HepG2 (cell line): ENCODE measurements at regions not wholly inside any gene's neighbourhood (a gene's known extent, or its start where the extent isn't known, plus 50 kb on each side); places are given as distances from the start of the nearest gene placed in this dataset.

Experiments
- ATAC-seq: fragments of 200-7000 bp; cut with Tn5 transposase; 3 replicates; pipeline ENCODE4 v1.9.1; 2020; ENCODE audit warnings: mild to moderate bottlenecking, moderate library complexity
- BruUV-seq: library from RNA; stranded (reverse); fragments of 400-500 nt; replicated peaks from 2 replicates; lab custom pipeline; 2021; lab: Mats Ljungman, UMichigan
- CTCF ChIA-PET: fragments of 300-600 bp; formaldehyde crosslinking; extraction: SDS; loops from one replicate; lab custom pipeline; 2021; ENCODE audit warnings: low total read pairs, inconsistent platforms, low intra/inter-chr PET ratio; lab: Yijun Ruan, JAX
- POLR2A ChIA-PET: fragments of 350-600 bp; sonication (Branson Sonifier 250); formaldehyde crosslinking; loops from one replicate; lab custom pipeline; 2020; ENCODE audit warnings: antibody characterized with exemption, inconsistent platforms; lab: Yijun Ruan, JAX
- DNase-seq: peaks from one replicate; pipeline ENCODE4 v3.0.0-alpha.2; 2015; ENCODE audit warnings: low spot score
- FAIRE-seq: peaks from 3 replicates; lab custom pipeline; 2011; peaks lifted over from hg19 to GRCh38; lab: Jason Lieb, UNC
- H2AFZ ChIP-seq: one replicate; pipeline ENCODE4 v1.6.1; 2011; ENCODE audit warnings: low read length, inconsistent platforms
- H3K27ac ChIP-seq: fragments of 300-600 bp; 3 replicates; pipeline ENCODE4 v1.8.0; 2011; ENCODE audit warnings: mixed run types, mild to moderate bottlenecking, mixed read lengths, low read length, inconsistent platforms; ENCODE audit not compliant: insufficient read depth; ENCODE audit errors: extremely low read length
- H3K27me3 ChIP-seq, 2 experiments: fragments of 200-600 bp in 1 of 2; 2 replicates in 1 of 2; 3 replicates in 1 of 2; pipeline versions ENCODE4 v1.6.0 to v1.8.0; 2011; ENCODE audit warnings: low read length in 2 of 2, mild to moderate bottlenecking in 2 of 2, moderate library complexity in 2 of 2, inconsistent platforms in 1 of 2; ENCODE audit not compliant: insufficient read depth in 2 of 2, control insufficient read depth in 1 of 2
- H3K36me3 ChIP-seq, 2 experiments: fragments of 200-600 bp in 1 of 2; replicated peaks in 1 of 2; 2 replicates in 1 of 2; 3 replicates in 1 of 2; pipeline versions ENCODE4 v1.5.1 to v1.8.0; 2011; ENCODE audit warnings: low read length in 2 of 2, inconsistent platforms in 1 of 2; ENCODE audit not compliant: insufficient read depth in 2 of 2, control insufficient read depth in 1 of 2
- H3K4me1 ChIP-seq: 2 replicates; pipeline ENCODE4 v1.5.1; 2012; ENCODE audit warnings: low read length, inconsistent platforms; ENCODE audit not compliant: insufficient read depth
- H3K4me2 ChIP-seq: 2 replicates; pipeline ENCODE4 v1.6.0; 2011; ENCODE audit warnings: low read depth, low read length, inconsistent platforms
- H3K4me3 ChIP-seq, 3 experiments: fragments of 200-600 bp in 1 of 3; sonication (generic), shearing (Covaris generic) in 1 of 3; replicated peaks in 1 of 3; 2 replicates each; pipeline ENCODE4 v1.5.1; 2011 to 2016; ENCODE audit warnings: low read length in 3 of 3, inconsistent platforms in 2 of 3, low read depth in 2 of 3, mild to moderate bottlenecking in 2 of 3, control low read depth in 1 of 3, mixed read lengths in 1 of 3; ENCODE audit not compliant: insufficient read depth in 1 of 3
- H3K79me2 ChIP-seq: one replicate; pipeline ENCODE4 v1.6.1; 2011; ENCODE audit warnings: low read length, inconsistent platforms; ENCODE audit not compliant: insufficient read depth
- H3K9ac ChIP-seq: 2 replicates; pipeline ENCODE4 v1.6.0; 2011; ENCODE audit warnings: mild to moderate bottlenecking, low read depth, low read length, inconsistent platforms; ENCODE audit not compliant: insufficient read depth
- H3K9me3 ChIP-seq: 2 replicates; pipeline ENCODE4 v1.5.1; 2012; ENCODE audit warnings: mild to moderate bottlenecking, low read length
- H4K20me1 ChIP-seq: 2 replicates; pipeline ENCODE4 v1.6.0; 2011; ENCODE audit warnings: inconsistent platforms, mild to moderate bottlenecking, low read length, moderate library complexity; ENCODE audit not compliant: insufficient read depth
- CCDC6 ChIP-seq: sonication (generic); formaldehyde crosslinking; IDR thresholded peaks from 2 replicates; pipeline ENCODE4 v1.8.1; 2022; ENCODE audit warnings: mild to moderate bottlenecking, missing genetic modification reagents, moderate library complexity
- GFI1 ChIP-seq: sonication (generic); formaldehyde crosslinking; IDR thresholded peaks from 2 replicates; pipeline ENCODE4 v1.5.0; 2020; ENCODE audit warnings: missing genetic modification reagents, mild to moderate bottlenecking, borderline replicate concordance
- HNF4A ChIP-seq: sonication (generic); formaldehyde crosslinking; IDR thresholded peaks from 2 replicates; pipeline ENCODE4 v1.4.0; 2020; ENCODE audit warnings: missing genetic modification reagents
- MEF2D ChIP-seq: sonication (generic); formaldehyde crosslinking; IDR thresholded peaks from 2 replicates; pipeline ENCODE4 v1.5.1; 2020; ENCODE audit warnings: mild to moderate bottlenecking, missing genetic modification reagents
- NFATC3 ChIP-seq: sonication (generic); formaldehyde crosslinking; IDR thresholded peaks from 2 replicates; pipeline ENCODE4 v1.5.1; 2020; ENCODE audit warnings: mild to moderate bottlenecking, missing genetic modification reagents
- REXO4 ChIP-seq: sonication (generic); formaldehyde crosslinking; IDR thresholded peaks from 2 replicates; pipeline ENCODE4 v1.8.0; 2022; ENCODE audit warnings: missing genetic modification reagents, mild to moderate bottlenecking, borderline replicate concordance
- SATB2 ChIP-seq: sonication (generic); formaldehyde crosslinking; IDR thresholded peaks from 2 replicates; pipeline ENCODE4 v1.5.0; 2020; ENCODE audit warnings: missing genetic modification reagents
- SNAPC2 ChIP-seq: sonication (generic); formaldehyde crosslinking; IDR thresholded peaks from 2 replicates; pipeline ENCODE4 v1.8.1; 2022; ENCODE audit warnings: mild to moderate bottlenecking, missing genetic modification reagents
- TARDBP ChIP-seq: sonication (generic); formaldehyde crosslinking; IDR thresholded peaks from 2 replicates; pipeline ENCODE4 v1.8.0; 2022; ENCODE audit warnings: mild to moderate bottlenecking, missing genetic modification reagents
- ZNF160 ChIP-seq: sonication (generic); formaldehyde crosslinking; IDR thresholded peaks from 2 replicates; pipeline ENCODE4 v1.8.0; 2022; ENCODE audit warnings: mild to moderate bottlenecking, inconsistent platforms, missing genetic modification reagents
- ZNF260 ChIP-seq: sonication (generic); formaldehyde crosslinking; IDR thresholded peaks from 2 replicates; pipeline ENCODE4 v1.4.0; 2020; ENCODE audit warnings: missing genetic modification reagents, low read depth, mild to moderate bottlenecking, borderline replicate concordance
- ZNF3 ChIP-seq: IDR thresholded peaks from 2 replicates; pipeline ENCODE4 v1.7.0; 2017; ENCODE audit warnings: inconsistent platforms
- whole genome bisulfite sequencing: methylation state at CpG from one replicate; pipeline ENCODE4 v1.1.6; 2017; ENCODE audit warnings: low lambda C conversion rate; 5-methylcytosine and 5-hydroxymethylcytosine counted together
- in situ Hi-C: cut with HindIII; loops from 2 replicates; pipeline ENCODE4 v1.10.0; 2017; ENCODE audit warnings: low pct_unique_long_range_greater_than_20kb; ENCODE audit not compliant: extremely low pct_ligation_motif_present
- intact Hi-C: fragments of 100-400 bp; cut with micrococcal nuclease; formaldehyde crosslinking; loops from one replicate; pipeline ENCODE4 v1.10.0; 2022; ENCODE audit not compliant: unreplicated experiment
- TF ChIP-seq, protein P1 (sequence below): sonication (generic); formaldehyde crosslinking; IDR thresholded peaks from 2 replicates; pipeline ENCODE4 v1.8.1; 2022; ENCODE audit warnings: mild to moderate bottlenecking, missing genetic modification reagents
- TF ChIP-seq, protein P2 (sequence below): sonication (generic); formaldehyde crosslinking; IDR thresholded peaks from 2 replicates; pipeline ENCODE4 v1.4.0; 2020; ENCODE audit warnings: missing genetic modification reagents, borderline replicate concordance
- TF ChIP-seq, protein P3 (sequence below): sonication (generic); formaldehyde crosslinking; IDR thresholded peaks from 2 replicates; pipeline ENCODE4 v1.8.0; 2022; ENCODE audit warnings: mild to moderate bottlenecking, missing genetic modification reagents; ENCODE audit not compliant: insufficient replicate concordance

DNA sequence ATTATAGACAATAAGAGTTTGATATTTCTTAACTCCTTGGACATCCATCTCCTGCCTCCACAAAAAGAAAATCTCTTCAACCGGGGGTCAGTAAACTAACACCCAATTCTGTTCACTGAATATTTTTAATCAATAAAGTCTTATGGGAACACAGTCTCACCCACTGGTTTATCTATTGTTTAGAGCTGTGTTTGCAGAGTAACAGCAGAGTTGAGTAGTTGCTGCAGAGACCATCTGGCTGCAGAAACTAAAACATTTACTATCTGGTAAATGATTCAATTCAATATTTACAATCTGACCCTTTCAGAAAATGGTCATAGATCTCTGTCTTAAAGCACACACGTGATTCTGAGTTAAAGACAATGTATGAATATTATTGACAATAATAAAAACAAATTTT lies 94.0 kb downstream of the TMA16 start:
- intact Hi-C loops (no loop called here), in situ Hi-C loops (no loop called here)
- H4K20me1 ChIP-seq, result no peaks in the 10 kb centered on the region
- CTCF ChIA-PET, result no interaction called here
- no peak overlapping the region for H3K9ac ChIP-seq
- H3K4me3 ChIP-seq, result no peak overlapping the region
- no peaks in the 10 kb centered on the region for H3K36me3 ChIP-seq
- DNase-seq (no peak), FAIRE-seq (no peak), ATAC-seq (no peak)
- no peaks in the 10 kb centered on the region for H3K79me2 ChIP-seq
- no peaks in the 10 kb centered on the region for H3K27me3 ChIP-seq
- 0% methylated on average over 2 of the region's 2 CpGs for WGBS
- no peaks in the 10 kb centered on the region for H3K9me3 ChIP-seq
- no peak overlapping the region for H3K4me2 ChIP-seq
- H3K27ac ChIP-seq, result no peak overlapping the region
- H3K4me1 ChIP-seq, result no peaks in the 10 kb centered on the region
- TF ChIP-seq SNAPC2 (CRISPR knock-in tag) (no peak), MEF2D (CRISPR knock-in tag) (no peak), REXO4 (CRISPR knock-in tag) (no peak), HNF4A (CRISPR knock-in tag) (no peak), ZNF160 (CRISPR knock-in tag) (no peak), GFI1 (no peak), TARDBP (CRISPR knock-in tag) (no peak), CCDC6 (CRISPR knock-in tag) (no peak), SATB2 (no peak), ZNF260 (CRISPR knock-in tag) (no peak), ZNF3 (no peak), NFATC3 (no peak)
- TF ChIP-seq, protein P1, sequence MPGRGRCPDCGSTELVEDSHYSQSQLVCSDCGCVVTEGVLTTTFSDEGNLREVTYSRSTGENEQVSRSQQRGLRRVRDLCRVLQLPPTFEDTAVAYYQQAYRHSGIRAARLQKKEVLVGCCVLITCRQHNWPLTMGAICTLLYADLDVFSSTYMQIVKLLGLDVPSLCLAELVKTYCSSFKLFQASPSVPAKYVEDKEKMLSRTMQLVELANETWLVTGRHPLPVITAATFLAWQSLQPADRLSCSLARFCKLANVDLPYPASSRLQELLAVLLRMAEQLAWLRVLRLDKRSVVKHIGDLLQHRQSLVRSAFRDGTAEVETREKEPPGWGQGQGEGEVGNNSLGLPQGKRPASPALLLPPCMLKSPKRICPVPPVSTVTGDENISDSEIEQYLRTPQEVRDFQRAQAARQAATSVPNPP, result no peak
- TF ChIP-seq, protein P2, sequence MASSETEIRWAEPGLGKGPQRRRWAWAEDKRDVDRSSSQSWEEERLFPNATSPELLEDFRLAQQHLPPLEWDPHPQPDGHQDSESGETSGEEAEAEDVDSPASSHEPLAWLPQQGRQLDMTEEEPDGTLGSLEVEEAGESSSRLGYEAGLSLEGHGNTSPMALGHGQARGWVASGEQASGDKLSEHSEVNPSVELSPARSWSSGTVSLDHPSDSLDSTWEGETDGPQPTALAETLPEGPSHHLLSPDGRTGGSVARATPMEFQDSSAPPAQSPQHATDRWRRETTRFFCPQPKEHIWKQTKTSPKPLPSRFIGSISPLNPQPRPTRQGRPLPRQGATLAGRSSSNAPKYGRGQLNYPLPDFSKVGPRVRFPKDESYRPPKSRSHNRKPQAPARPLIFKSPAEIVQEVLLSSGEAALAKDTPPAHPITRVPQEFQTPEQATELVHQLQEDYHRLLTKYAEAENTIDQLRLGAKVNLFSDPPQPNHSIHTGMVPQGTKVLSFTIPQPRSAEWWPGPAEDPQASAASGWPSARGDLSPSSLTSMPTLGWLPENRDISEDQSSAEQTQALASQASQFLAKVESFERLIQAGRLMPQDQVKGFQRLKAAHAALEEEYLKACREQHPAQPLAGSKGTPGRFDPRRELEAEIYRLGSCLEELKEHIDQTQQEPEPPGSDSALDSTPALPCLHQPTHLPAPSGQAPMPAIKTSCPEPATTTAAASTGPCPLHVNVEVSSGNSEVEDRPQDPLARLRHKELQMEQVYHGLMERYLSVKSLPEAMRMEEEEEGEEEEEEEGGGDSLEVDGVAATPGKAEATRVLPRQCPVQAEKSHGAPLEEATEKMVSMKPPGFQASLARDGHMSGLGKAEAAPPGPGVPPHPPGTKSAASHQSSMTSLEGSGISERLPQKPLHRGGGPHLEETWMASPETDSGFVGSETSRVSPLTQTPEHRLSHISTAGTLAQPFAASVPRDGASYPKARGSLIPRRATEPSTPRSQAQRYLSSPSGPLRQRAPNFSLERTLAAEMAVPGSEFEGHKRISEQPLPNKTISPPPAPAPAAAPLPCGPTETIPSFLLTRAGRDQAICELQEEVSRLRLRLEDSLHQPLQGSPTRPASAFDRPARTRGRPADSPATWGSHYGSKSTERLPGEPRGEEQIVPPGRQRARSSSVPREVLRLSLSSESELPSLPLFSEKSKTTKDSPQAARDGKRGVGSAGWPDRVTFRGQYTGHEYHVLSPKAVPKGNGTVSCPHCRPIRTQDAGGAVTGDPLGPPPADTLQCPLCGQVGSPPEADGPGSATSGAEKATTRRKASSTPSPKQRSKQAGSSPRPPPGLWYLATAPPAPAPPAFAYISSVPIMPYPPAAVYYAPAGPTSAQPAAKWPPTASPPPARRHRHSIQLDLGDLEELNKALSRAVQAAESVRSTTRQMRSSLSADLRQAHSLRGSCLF, result no peak
- TF ChIP-seq, protein P3, sequence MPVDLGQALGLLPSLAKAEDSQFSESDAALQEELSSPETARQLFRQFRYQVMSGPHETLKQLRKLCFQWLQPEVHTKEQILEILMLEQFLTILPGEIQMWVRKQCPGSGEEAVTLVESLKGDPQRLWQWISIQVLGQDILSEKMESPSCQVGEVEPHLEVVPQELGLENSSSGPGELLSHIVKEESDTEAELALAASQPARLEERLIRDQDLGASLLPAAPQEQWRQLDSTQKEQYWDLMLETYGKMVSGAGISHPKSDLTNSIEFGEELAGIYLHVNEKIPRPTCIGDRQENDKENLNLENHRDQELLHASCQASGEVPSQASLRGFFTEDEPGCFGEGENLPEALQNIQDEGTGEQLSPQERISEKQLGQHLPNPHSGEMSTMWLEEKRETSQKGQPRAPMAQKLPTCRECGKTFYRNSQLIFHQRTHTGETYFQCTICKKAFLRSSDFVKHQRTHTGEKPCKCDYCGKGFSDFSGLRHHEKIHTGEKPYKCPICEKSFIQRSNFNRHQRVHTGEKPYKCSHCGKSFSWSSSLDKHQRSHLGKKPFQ (CRISPR knock-in tag), result no peak
- TF ChIP-seq, all 625 proteins: peak for 0
- POLR2A ChIA-PET, result no interaction called here
- no TSS peak for BruUV-seq
- no peak overlapping the region for H2AFZ ChIP-seq
